ENCODE measurements at regions not wholly inside any gene's neighbourhood (a gene's known extent, or its start where the extent isn't known, plus 50 kb on each side); places are given as distances from the start of the nearest gene placed in this dataset.

- Histone ChIP-seq H4K20me1 (ENCODE audit: insufficient read depth) (no peaks in the 10 kb centered on the region), H3K27ac (ENCODE audit: low read depth, low read length) (no peak overlapping the region), H3K4me1 (ENCODE audit: control insufficient read depth in 1 of 2, insufficient read depth in 2 of 2, low read length in 2 of 2) (no peaks in the 10 kb centered on the region), H3K27me3 (ENCODE audit: insufficient read depth, low read length) (no peaks in the 10 kb centered on the region), H2AFZ (ENCODE audit: low read depth, low read length, poor library complexity, severe bottlenecking) (no peak overlapping the region), H3K9ac (ENCODE audit: low read length) (no peak overlapping the region), H3K4me3 (replicated peaks in 1 of 2; ENCODE audit: low read depth in 1 of 2, low read length in 2 of 2) (no peak overlapping the region), H3K9me3 (ENCODE audit: control insufficient read depth in 1 of 2, insufficient read depth in 1 of 2, low read depth in 1 of 2, low read length in 2 of 2) (no peaks in the 10 kb centered on the region), H3K9me2 (ENCODE audit: insufficient read depth) (no peaks in the 10 kb centered on the region), H3K4me2 (ENCODE audit: low read length) (no peak overlapping the region), H3K36me3 (ENCODE audit: control insufficient read depth in 1 of 2, insufficient read depth in 2 of 2, low read length in 2 of 2) (no peaks in the 10 kb centered on the region), H3K79me2 (ENCODE audit: insufficient read depth, low read length) (no peaks in the 10 kb centered on the region)
- ATAC-seq (no peak), DNase-seq (ENCODE audit: low read depth, low spot score) (no peak)
- ChIA-PET RAD21 (ENCODE audit: low non-redundant PET in 1 of 2, low total read pairs in 2 of 2, uncharacterized antibody in 2 of 2, unreplicated experiment in 2 of 2) (no interaction called here), CTCF (no interaction called here), POLR2A (no interaction called here)
- BruUV-seq (replicated peaks): no TSS peak
- intact Hi-C loops (cut with micrococcal nuclease): no loop called here
- no peak for TF ChIP-seq CEBPB (IDR thresholded peaks at IDR 0.05; ENCODE audit: low read depth)
- TF ChIP-seq EGR1 (IDR thresholded peaks at IDR 0.05; ENCODE audit: low read depth): no peak
- TF ChIP-seq CBX3 (IDR thresholded peaks at IDR 0.05; ENCODE audit: low read depth): no peak
- TF ChIP-seq ATF3 (IDR thresholded peaks at IDR 0.05): no peak
- TF ChIP-seq EZH2 (IDR thresholded peaks at IDR 0.05): no peak
- TF ChIP-seq REST (IDR thresholded peaks at IDR 0.05; ENCODE audit: low read depth): no peak
- no peak for TF ChIP-seq FOSL1 (IDR thresholded peaks at IDR 0.05; ENCODE audit: low read depth)
- no peak for TF ChIP-seq ELF1 (IDR thresholded peaks at IDR 0.05; ENCODE audit: borderline replicate concordance, low read depth)
- no peak for TF ChIP-seq JUND (IDR thresholded peaks at IDR 0.05)
- TF ChIP-seq YY1 (IDR thresholded peaks at IDR 0.05; ENCODE audit: extremely low read depth, insufficient replicate concordance, low read depth, low read length): no peak
- no peak for TF ChIP-seq MAX (IDR thresholded peaks at IDR 0.05)
- no peak for TF ChIP-seq EZH2phosphoT487 (IDR thresholded peaks at IDR 0.05; ENCODE audit: borderline replicate concordance)
- no peak for TF ChIP-seq POLR2A (IDR thresholded peaks at IDR 0.05; ENCODE audit: borderline replicate concordance, extremely low read depth, insufficient read depth, insufficient read length)
- no peak for TF ChIP-seq TCF7L2 (IDR thresholded peaks at IDR 0.05; ENCODE audit: borderline replicate concordance, extremely low read depth, insufficient read depth, insufficient read length)
- TF ChIP-seq SRF (IDR thresholded peaks at IDR 0.05; ENCODE audit: low read depth): no peak
- TF ChIP-seq CTCF (IDR thresholded peaks at IDR 0.05 in 2 of 3, conservative IDR thresholded peaks at IDR 0.05 in 1 of 3; ENCODE audit: borderline replicate concordance in 1 of 3, insufficient read depth in 1 of 3, low read depth in 2 of 3, low read length in 2 of 3): no peak
These were observed 304.1 kb upstream of the FGF13 start for GRCh38 chrX:139015627-139016026.

Measured in HCT116 (cell line).